Spinal cord (tissue), 9 donors: ENCODE measurements at regions not wholly inside any gene's neighbourhood (a gene's known extent, or its start where the extent isn't known, plus 50 kb on each side); places are given as distances from the start of the nearest gene placed in this dataset.

Experiments used
- DNase-seq, 6 donors: peaks; one replicate each; pipeline versions ENCODE4 v3.0.0 to v3.0.0-alpha.2; 2013 to 2015; ENCODE audit warnings: low spot score in 6 of 6, low read depth in 4 of 6
- H3K27ac ChIP-seq: one replicate; pipeline ENCODE4 v1.5.1; 2013; ENCODE audit warnings: low read depth, low read length, control low read depth
- H3K27me3 ChIP-seq: one replicate; pipeline ENCODE4 v1.6.1; 2013; ENCODE audit warnings: low read length; ENCODE audit not compliant: control insufficient read depth, insufficient read depth
- H3K36me3 ChIP-seq: one replicate; pipeline ENCODE4 v1.6.1; 2013; ENCODE audit warnings: low read length; ENCODE audit not compliant: control insufficient read depth, insufficient read depth
- H3K4me1 ChIP-seq: one replicate; pipeline ENCODE4 v1.6.1; 2013; ENCODE audit warnings: low read length; ENCODE audit not compliant: control insufficient read depth, insufficient read depth
- H3K4me3 ChIP-seq: one replicate; pipeline ENCODE4 v1.5.1; 2013; ENCODE audit warnings: low read depth, low read length, control low read depth
- H3K9me3 ChIP-seq: one replicate; pipeline ENCODE4 v1.6.1; 2013; ENCODE audit warnings: low read length; ENCODE audit not compliant: control insufficient read depth, insufficient read depth
- WGBS: methylation state at CpG from one replicate; pipeline ENCODE4 v1.1.5; 2013; ENCODE audit warnings: missing lambda C conversion rate; ENCODE audit not compliant: insufficient coverage; 5-methylcytosine and 5-hydroxymethylcytosine counted together
- donor health status: healthy.

- H3K27ac ChIP-seq = no peak overlapping the region
- no peaks in the 10 kb centered on the region for H3K36me3 ChIP-seq
- no peaks in the 10 kb centered on the region for H3K27me3 ChIP-seq
- H3K9me3 ChIP-seq = no peaks in the 10 kb centered on the region
- no peak for DNase-seq
- H3K4me3 ChIP-seq = no peak overlapping the region
- H3K4me1 ChIP-seq = no peaks in the 10 kb centered on the region
- WGBS = 86% methylated on average over 1 of the region's 3 CpGs
Measured at GRCh38 chr13:44028734-44029133, 149.0 kb downstream of the LACC1 start.

DNA sequence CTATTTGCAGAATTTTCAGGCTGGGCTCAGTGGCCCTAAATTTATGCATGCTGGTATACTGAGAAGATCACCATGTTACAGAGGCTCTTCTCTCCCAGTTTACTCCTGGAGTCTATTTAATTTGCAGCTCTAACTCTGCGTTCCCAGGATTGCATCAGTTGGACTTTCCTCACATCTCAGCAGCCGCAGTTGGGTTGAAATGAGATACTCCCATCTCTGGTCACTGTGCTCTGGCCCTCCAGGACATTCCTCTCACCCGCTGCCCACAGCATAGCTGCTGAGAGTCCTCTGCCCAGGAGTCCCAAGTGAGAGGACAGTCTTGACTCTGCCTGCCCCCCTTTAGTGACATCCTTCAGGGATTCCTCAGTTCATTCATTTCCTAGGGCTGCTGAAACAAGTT, 150.9 kb downstream of the LACC1 start:
- DNase-seq = no peak
- Histone ChIP-seq H3K9me3 (no peaks in the 10 kb centered on the region), H3K36me3 (no peaks in the 10 kb centered on the region), H3K27me3 (no peaks in the 10 kb centered on the region), H3K27ac (no peak overlapping the region), H3K4me3 (no peak overlapping the region), H3K4me1 (no peaks in the 10 kb centered on the region)
- 100% methylated on average over 3 of the region's 3 CpGs for WGBS

- Histone ChIP-seq H3K27me3 (no peaks in the 10 kb centered on the region), H3K4me1 (no peaks in the 10 kb centered on the region), H3K36me3 (no peaks in the 10 kb centered on the region), H3K27ac (no peak overlapping the region), H3K4me3 (no peak overlapping the region), H3K9me3 (no peaks in the 10 kb centered on the region)
- no CpG with 5 or more reads among the region's 2 CpGs for WGBS
- DNase-seq = no peak
Measured at GRCh38 chr13:44031555-44031954, 151.9 kb downstream of the LACC1 start.

- H3K27me3 ChIP-seq = no peaks in the 10 kb centered on the region
- no peak for DNase-seq
- H3K4me3 ChIP-seq = no peak overlapping the region
- WGBS = no CpG with 5 or more reads among the region's 3 CpGs
- no peaks in the 10 kb centered on the region for H3K9me3 ChIP-seq
- H3K27ac ChIP-seq = no peak overlapping the region
- no peaks in the 10 kb centered on the region for H3K4me1 ChIP-seq
- no peaks in the 10 kb centered on the region for H3K36me3 ChIP-seq
Measured at GRCh38 chr13:44032802-44033201, 153.1 kb downstream of the LACC1 start.

- no peak overlapping the region for H3K4me3 ChIP-seq
- H3K36me3 ChIP-seq = no peaks in the 10 kb centered on the region
- WGBS = 100% methylated on average over 1 of the region's 1 CpG
- DNase-seq = no peak
- no peaks in the 10 kb centered on the region for H3K9me3 ChIP-seq
- H3K27me3 ChIP-seq = no peaks in the 10 kb centered on the region
- no peak overlapping the region for H3K27ac ChIP-seq
- no peaks in the 10 kb centered on the region for H3K4me1 ChIP-seq
Measured at GRCh38 chr13:44035400-44035799, 155.7 kb downstream of the LACC1 start.

DNA sequence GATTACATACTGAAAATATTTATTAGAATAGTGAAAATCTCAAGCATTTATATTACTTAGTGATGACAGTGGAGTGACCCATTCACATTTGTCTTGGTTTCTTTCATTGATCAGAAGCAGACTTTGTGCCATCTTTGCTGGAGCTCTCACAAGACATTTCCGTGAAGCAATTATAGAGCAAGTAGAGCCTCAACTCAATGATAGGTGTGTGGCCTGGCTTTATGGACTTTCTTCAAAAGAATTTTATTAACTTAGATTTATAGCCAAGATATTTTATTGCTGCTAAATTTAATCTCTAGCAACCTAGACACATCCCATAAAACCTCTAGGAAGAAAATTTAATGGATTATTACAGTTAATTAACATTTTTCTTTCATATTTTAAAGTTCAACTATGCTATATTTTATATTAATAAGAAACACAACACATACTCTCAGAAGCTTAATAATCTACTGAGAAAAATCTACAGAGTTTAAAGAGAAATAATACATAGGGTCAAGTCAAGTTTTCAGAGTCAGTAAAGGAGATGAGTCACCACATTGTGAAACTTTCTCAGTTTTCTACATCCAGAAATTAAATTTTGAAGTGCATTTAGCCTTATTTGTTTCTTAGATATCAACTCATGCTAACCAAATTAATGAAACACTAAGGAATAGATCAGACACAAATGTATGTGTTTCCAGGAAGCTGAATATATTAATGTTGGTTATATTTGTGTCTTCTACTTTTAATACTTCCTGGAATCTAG, 160.5 kb downstream of the LACC1 start:
- H3K27ac ChIP-seq = no peak overlapping the region
- DNase-seq = no peak
- no peaks in the 10 kb centered on the region for H3K27me3 ChIP-seq
- no peaks in the 10 kb centered on the region for H3K36me3 ChIP-seq
- H3K4me1 ChIP-seq = peaks cover 3% of the 10 kb centered on the region
- H3K9me3 ChIP-seq = no peaks in the 10 kb centered on the region
- no peak overlapping the region for H3K4me3 ChIP-seq
- WGBS = no CpG with 5 or more reads among the region's 1 CpG

GRCh38 chr13:44040818-44041100, 161.1 kb downstream of the LACC1 start:
- Histone ChIP-seq H3K4me3 (no peak overlapping the region), H3K27ac (no peak overlapping the region), H3K4me1 (peaks cover 7% of the 10 kb centered on the region), H3K36me3 (no peaks in the 10 kb centered on the region), H3K27me3 (no peaks in the 10 kb centered on the region), H3K9me3 (no peaks in the 10 kb centered on the region)
- no peak for DNase-seq

- no peaks in the 10 kb centered on the region for H3K9me3 ChIP-seq
- 30% methylated on average over 4 of the region's 6 CpGs for WGBS
- H3K36me3 ChIP-seq = no peaks in the 10 kb centered on the region
- H3K4me3 ChIP-seq = no peak overlapping the region
- H3K27me3 ChIP-seq = no peaks in the 10 kb centered on the region
- peaks cover 9% of the 10 kb centered on the region for H3K4me1 ChIP-seq
- no peak for DNase-seq
- H3K27ac ChIP-seq = no peak overlapping the region
Measured at GRCh38 chr13:44044547-44045179, 165.0 kb downstream of the LACC1 start.

DNA sequence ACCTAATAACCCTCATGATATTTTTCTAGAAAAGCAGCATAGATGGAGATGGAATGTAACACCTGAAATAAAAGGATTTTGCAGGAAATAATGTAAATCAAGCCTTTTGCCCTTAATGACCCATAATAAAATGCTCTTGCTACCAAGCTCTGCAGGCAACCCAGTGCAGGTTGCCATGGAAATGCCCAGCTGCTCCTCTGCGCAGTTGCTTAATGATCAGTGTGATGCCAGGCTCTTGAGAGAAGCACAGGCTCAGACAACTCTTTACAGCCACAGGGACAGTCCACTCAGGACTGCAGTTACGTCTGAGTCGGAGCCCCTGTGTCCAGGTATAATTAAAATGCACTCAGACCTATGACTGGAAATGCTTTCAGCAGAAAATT, 165.5 kb downstream of the LACC1 start:
- 18% methylated on average over 3 of the region's 3 CpGs for WGBS

DNA sequence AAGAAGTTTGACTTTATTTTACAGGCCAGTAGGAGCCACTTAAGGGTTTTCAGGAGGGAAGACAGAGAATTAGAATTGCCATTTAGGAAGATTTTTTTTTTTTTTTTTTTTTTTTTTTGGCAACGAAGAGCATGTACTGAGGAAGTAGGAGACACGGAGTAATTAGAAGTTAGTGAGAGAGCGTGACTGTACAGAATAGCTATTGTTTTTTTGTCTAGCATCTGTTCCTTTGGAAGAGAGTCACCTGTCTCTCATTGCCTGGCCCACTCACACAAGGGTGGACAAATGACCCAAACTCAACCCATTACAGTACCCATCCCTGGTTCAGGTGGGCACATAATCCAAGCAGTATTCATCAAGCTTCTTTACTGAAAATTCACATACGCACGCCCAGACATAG, 166.7 kb downstream of the LACC1 start:
- Histone ChIP-seq H3K9me3 (no peaks in the 10 kb centered on the region), H3K4me1 (peaks cover 13% of the 10 kb centered on the region), H3K36me3 (no peaks in the 10 kb centered on the region), H3K4me3 (no peak overlapping the region), H3K27ac (no peak overlapping the region), H3K27me3 (no peaks in the 10 kb centered on the region)
- no peak for DNase-seq
- WGBS = 97% methylated on average over 2 of the region's 5 CpGs

More for the DNA sequence above, 165.5 kb downstream of the LACC1 start:
- no peak overlapping the region for H3K27ac ChIP-seq
- no peaks in the 10 kb centered on the region for H3K27me3 ChIP-seq
- peaks cover 9% of the 10 kb centered on the region for H3K4me1 ChIP-seq
- peak in 4 of 6 donors; percentile 41 to 95 (median 66) for DNase-seq
- no peaks in the 10 kb centered on the region for H3K36me3 ChIP-seq
- H3K9me3 ChIP-seq = no peaks in the 10 kb centered on the region
- no peak overlapping the region for H3K4me3 ChIP-seq
